ENCODE measurements at regions not wholly inside any gene's neighbourhood (a gene's known extent, or its start where the extent isn't known, plus 50 kb on each side); places are given as distances from the start of the nearest gene placed in this dataset.

GRCh38 chr1:106063510-106063909 is 993.0 kb upstream of the PRMT6 start:
- H2AFZ ChIP-seq (ENCODE audit: low read length), result no peak overlapping the region
- no peak overlapping the region for H3K4me3 ChIP-seq (ENCODE audit: low read length, poor library complexity, severe bottlenecking)
- H3K9me2 ChIP-seq (replicated peaks; ENCODE audit: low read depth, low read length), result no peaks in the 10 kb centered on the region

GRCh38 chr1:106072909-106073600 is 983.4 kb upstream of the PRMT6 start:
- H3K9me2 ChIP-seq (replicated peaks; ENCODE audit: low read depth, low read length), result no peaks in the 10 kb centered on the region
- no peaks in the 10 kb centered on the region for H3K9me3 ChIP-seq (ENCODE audit: insufficient read depth, low read depth, low read length)
- no peaks in the 10 kb centered on the region for H3K4me1 ChIP-seq (ENCODE audit: insufficient read depth, low read length, poor library complexity, severe bottlenecking)
- no peak overlapping the region for H3K9ac ChIP-seq (ENCODE audit: low read depth, low read length, poor library complexity, severe bottlenecking)
- no peaks in the 10 kb centered on the region for H4K20me1 ChIP-seq (ENCODE audit: insufficient read depth, low read length, poor library complexity, severe bottlenecking)
- no peaks in the 10 kb centered on the region for H3K27me3 ChIP-seq (ENCODE audit: insufficient read depth, low read length, poor library complexity, severe bottlenecking)
- H3K36me3 ChIP-seq (ENCODE audit: insufficient read depth, low read length), result no peaks in the 10 kb centered on the region
- H3K79me2 ChIP-seq (ENCODE audit: insufficient read depth, low read length), result no peaks in the 10 kb centered on the region
- no peak overlapping the region for H3K4me2 ChIP-seq (ENCODE audit: low read depth, low read length, poor library complexity, severe bottlenecking)
- no peak overlapping the region for H2AFZ ChIP-seq (ENCODE audit: low read length)
- no peak overlapping the region for H3K4me3 ChIP-seq (ENCODE audit: low read length, poor library complexity, severe bottlenecking)
- H3F3A ChIP-seq (ENCODE audit: low read depth), result no peaks in the 10 kb centered on the region
- no peak for TF ChIP-seq CTCF (conservative IDR thresholded peaks at IDR 0.05; ENCODE audit: low read length)
- no peak for TF ChIP-seq EZH2phosphoT487 (IDR thresholded peaks at IDR 0.05; ENCODE audit: borderline replicate concordance)

More at GRCh38 chr1:106063510-106063909, 993.0 kb upstream of the PRMT6 start:
- no peaks in the 10 kb centered on the region for H3K4me1 ChIP-seq (ENCODE audit: insufficient read depth, low read length, poor library complexity, severe bottlenecking)
- no peak overlapping the region for H3K4me2 ChIP-seq (ENCODE audit: low read depth, low read length, poor library complexity, severe bottlenecking)
- H3K27me3 ChIP-seq (ENCODE audit: insufficient read depth, low read length, poor library complexity, severe bottlenecking), result no peaks in the 10 kb centered on the region
- TF ChIP-seq CTCF (conservative IDR thresholded peaks at IDR 0.05; ENCODE audit: low read length), result no peak
- TF ChIP-seq EZH2phosphoT487 (IDR thresholded peaks at IDR 0.05; ENCODE audit: borderline replicate concordance), result no peak
- no peaks in the 10 kb centered on the region for H3K36me3 ChIP-seq (ENCODE audit: insufficient read depth, low read length)
- no peaks in the 10 kb centered on the region for H3K9me3 ChIP-seq (ENCODE audit: insufficient read depth, low read depth, low read length)
- H3F3A ChIP-seq (ENCODE audit: low read depth), result no peaks in the 10 kb centered on the region
- no peaks in the 10 kb centered on the region for H4K20me1 ChIP-seq (ENCODE audit: insufficient read depth, low read length, poor library complexity, severe bottlenecking)
- no peaks in the 10 kb centered on the region for H3K79me2 ChIP-seq (ENCODE audit: insufficient read depth, low read length)
- no peak overlapping the region for H3K9ac ChIP-seq (ENCODE audit: low read depth, low read length, poor library complexity, severe bottlenecking)

GRCh38 chr1:106080608-106081325 is 975.7 kb upstream of the PRMT6 start:
- no peak overlapping the region for H3K4me3 ChIP-seq (ENCODE audit: low read length, poor library complexity, severe bottlenecking)
- no peak for TF ChIP-seq EZH2phosphoT487 (IDR thresholded peaks at IDR 0.05; ENCODE audit: borderline replicate concordance)
- TF ChIP-seq CTCF (conservative IDR thresholded peaks at IDR 0.05; ENCODE audit: low read length), result no peak
- H3F3A ChIP-seq (ENCODE audit: low read depth), result no peaks in the 10 kb centered on the region
- H3K27me3 ChIP-seq (ENCODE audit: insufficient read depth, low read length, poor library complexity, severe bottlenecking), result no peaks in the 10 kb centered on the region
- H3K9me3 ChIP-seq (ENCODE audit: insufficient read depth, low read depth, low read length), result no peaks in the 10 kb centered on the region
- H3K79me2 ChIP-seq (ENCODE audit: insufficient read depth, low read length), result no peaks in the 10 kb centered on the region
- H2AFZ ChIP-seq (ENCODE audit: low read length), result no peak overlapping the region
- H3K4me2 ChIP-seq (ENCODE audit: low read depth, low read length, poor library complexity, severe bottlenecking), result no peak overlapping the region
- H3K4me1 ChIP-seq (ENCODE audit: insufficient read depth, low read length, poor library complexity, severe bottlenecking), result no peaks in the 10 kb centered on the region
- H4K20me1 ChIP-seq (ENCODE audit: insufficient read depth, low read length, poor library complexity, severe bottlenecking), result no peaks in the 10 kb centered on the region
- no peaks in the 10 kb centered on the region for H3K36me3 ChIP-seq (ENCODE audit: insufficient read depth, low read length)
- no peaks in the 10 kb centered on the region for H3K9me2 ChIP-seq (replicated peaks; ENCODE audit: low read depth, low read length)
- H3K9ac ChIP-seq (ENCODE audit: low read depth, low read length, poor library complexity, severe bottlenecking), result no peak overlapping the region
